Activated CD4-positive, CD25-positive, alpha-beta regulatory T cell treated with anti-CD3 and anti-CD28 coated beads, Interleukin-2, amount 50 U/mL, for 24 hours (primary cell): ENCODE measurements at regions not wholly inside any gene's neighbourhood (a gene's known extent, or its start where the extent isn't known, plus 50 kb on each side); places are given as distances from the start of the nearest gene placed in this dataset.
"Not testable (repeated sequence)": the region's sequence is repeated elsewhere in the genome, so short reads cannot be mapped to it uniquely, and the experiment has no call there.

ENCODE experiments used
- ATAC-seq, 2 donors: fragments of 150-1000 bp; cut with Tn5 transposase; one replicate each; pipeline ENCODE4 v1.10.0; 2021; ENCODE audit warnings: mild to moderate bottlenecking in 1 of 2, moderate library complexity in 1 of 2

DNA sequence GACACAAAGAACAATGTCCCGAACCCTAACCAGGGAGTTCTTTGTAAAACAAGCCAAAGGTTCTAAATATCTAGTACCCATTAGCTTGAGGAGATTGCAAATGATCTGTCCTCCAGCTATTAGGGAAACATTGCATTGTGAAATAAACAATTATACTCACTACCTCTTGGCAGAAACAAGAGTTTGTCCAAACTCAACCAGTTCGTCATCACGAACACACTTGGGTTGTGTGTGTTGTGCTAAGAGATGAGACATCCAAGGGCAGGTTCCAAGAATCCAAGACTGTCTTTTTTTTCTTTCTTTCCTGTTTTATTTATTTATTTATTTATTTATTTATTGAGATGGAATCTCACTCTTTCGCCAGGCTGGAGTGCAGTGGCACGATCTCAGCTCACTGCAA, 793.1 kb upstream of the AUTS2 start:
- no peak for ATAC-seq

DNA sequence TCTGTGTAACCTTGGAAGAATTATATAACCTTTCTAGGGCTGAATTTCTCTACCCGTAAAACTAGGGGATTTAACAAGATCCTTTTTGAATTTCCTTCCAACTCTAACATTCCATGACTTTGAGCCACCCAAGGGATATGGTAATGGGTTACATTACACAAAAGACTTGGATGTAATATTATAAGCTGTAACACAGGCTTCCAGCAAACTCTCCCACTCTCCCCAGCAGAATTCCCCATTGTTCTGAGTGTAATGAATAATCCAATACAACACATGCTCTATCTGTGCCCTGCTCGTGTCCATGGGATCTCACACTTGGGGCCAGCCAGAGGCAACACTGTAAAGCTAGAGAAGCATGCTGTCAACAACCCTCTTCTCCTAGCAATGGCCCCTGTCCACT, 790.6 kb upstream of the AUTS2 start:
- ATAC-seq: no peak

DNA sequence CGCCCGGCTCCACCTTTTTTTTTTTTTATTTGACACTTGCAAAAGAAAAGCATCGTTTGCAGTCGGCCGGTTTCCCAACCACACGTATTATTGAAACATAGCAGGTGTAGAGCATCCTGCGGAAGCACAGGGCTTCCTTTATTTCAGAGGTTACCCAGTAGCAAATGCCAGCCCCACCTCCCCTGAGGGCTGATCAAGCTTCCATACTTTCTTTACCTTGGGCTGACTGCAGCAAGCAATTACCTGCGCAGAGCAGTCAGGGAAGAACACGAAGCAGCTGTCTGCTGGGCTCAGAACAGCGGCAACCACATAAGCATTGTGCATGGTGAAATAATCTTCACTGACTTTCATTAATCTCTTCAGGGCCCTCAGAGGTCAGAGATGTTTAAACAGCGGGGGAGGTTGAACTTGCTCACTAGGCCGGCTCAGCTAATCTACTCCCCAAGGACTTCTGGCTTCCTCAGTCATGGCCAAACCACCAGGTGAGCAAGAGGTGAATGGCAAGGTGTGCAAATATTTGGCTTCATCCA, 784.7 kb upstream of the AUTS2 start:
- ATAC-seq: no peak

DNA sequence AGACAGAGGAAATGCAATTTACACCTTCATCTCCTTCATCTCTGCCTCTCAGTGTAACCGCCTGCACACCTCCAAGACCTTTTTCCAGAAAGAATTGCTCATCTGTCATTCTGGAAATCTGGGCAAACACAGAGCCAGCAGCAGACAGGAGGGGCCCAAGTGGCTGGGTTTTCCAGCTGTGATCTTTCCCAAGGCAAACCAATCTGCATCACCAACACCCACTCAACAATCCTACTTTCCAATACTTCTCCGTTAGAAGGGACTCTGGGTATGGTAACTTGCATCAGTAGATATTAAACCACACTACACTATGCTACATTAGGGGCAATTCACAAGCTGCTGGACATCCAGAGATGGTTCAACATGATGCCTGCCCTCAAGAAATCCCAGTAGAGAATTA, 781.8 kb upstream of the AUTS2 start:
- ATAC-seq: no peak

DNA sequence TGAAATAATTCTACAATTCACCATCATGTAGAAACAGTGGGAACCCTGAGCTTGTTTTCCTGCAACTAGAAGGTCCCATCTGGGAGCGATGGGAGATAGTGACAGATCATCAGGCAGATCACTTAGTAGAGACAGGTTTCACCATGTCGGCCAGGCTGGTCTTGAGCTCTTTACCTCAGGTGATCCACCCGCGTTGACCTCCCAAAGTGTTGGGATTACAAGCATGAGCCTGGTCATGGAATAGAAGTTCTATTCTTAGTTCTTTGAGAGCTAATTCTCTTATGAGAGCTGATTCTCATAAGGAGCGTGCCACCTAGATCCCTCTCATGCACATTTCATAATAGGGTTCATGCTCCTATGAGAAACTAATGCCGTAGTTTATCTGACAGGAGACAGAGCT, 778.0 kb upstream of the AUTS2 start:
- ATAC-seq: no peak

DNA sequence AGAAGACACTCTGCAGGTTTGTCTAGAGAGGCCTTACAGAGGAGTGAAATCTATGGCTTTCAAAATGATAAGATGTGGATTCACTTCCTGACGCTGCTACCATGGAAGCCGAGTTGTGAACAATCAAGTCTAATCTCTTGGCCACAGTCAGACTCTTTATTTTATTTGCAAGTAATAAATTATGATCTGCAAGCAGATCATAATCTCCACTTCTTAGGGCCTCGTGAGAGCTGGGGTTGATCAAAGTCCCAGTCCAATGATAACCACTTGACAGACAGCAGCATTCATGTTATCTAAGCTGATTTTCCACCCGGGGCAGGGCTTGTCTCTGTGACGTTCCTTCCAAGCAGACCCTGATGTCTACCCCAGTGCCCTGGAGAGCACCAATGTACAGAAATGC, 776.4 kb upstream of the AUTS2 start:
- no peak for ATAC-seq

DNA sequence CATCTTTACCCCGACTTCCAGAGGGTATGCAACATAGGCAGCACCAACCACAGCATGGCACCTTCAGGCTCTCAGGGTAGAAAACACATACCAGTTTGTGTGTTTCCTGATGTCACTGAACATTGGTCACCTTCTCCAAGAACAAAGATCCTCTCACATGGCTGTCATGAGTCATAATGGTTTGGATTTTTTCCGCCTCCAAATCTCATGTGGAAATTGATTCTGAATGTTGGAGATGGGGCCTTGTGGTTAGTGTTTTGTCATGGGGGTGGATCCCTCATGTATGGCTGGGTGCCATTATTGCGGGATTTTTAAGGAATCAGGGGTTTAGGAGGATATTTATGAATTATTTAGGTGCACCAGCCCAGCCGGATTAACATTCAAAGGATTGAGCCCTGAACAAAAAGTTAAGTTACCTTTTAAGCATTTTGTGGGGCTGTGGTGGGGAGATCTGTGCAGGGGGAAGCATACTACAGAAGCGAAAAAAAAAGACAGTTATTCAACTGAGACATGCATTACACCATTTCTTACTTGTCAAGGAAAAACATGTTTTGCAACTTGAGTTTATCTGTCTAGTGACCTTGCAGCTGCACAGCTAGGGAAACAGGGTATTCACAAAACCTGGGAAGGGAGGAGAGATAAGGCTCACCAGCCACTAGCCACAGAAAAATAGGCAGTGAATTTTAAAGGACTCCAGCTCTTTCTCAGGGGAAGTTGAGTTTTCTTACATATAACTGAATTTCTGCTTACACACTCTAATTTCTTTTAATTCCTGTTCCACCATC, 774.1 kb upstream of the AUTS2 start:
- no peak for ATAC-seq

DNA sequence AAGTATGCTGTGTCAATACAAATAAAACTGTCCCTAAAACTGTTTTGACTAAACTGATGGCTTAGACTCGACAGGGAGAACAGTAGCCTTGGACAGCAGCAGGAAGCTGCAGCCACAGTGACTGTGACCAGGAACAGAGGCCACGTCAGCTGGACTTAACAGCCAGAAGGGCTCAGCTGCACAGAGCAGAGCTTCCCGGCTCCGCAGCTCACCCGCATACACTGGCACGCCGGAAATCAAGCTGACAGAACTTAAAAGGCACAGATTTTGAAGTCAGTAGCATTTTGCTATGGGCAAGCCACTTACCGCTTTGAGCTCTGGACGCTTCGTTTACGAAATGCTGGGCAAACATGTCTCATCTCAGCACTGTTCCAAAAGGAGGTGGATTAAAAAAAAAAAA, 769.7 kb upstream of the AUTS2 start:
- no peak for ATAC-seq

DNA sequence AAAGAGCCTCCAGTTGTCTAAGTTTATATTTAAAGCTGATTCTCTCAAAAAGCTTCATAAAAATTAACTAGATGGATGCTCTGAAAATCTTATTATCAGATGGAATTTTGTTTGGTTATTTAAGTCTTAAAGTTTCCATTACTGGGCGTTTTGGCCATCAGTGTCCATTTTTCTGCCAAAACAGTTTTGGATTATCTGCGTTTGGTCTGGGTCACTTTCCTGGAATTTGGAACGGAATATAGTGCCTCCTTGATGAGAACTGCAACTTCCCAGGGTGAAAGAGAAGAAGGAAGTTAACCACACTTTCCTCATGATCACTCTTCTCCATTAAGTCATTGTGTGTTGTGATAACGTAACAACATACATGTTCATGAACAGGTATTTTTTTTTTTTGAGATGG, 764.9 kb upstream of the AUTS2 start:
- ATAC-seq: no peak

DNA sequence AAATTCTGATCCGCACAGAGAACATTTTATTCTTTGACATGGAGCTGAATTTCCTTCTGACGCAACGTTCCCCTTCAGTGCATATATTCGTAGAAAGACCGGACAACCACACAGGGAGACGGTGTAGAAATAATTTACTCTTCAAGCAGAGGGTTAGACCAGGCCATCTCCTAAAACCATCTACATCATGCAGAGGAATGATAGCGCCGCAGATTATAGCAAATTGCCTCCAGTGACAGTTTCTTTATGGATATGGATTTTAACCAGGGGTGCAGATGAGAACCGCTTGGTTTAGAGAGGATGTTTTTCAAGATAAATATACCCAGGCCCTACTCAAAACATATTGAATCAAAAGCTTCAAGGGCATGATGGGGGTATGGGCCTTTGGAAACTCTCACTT, 759.3 kb upstream of the AUTS2 start:
- no peak for ATAC-seq

DNA sequence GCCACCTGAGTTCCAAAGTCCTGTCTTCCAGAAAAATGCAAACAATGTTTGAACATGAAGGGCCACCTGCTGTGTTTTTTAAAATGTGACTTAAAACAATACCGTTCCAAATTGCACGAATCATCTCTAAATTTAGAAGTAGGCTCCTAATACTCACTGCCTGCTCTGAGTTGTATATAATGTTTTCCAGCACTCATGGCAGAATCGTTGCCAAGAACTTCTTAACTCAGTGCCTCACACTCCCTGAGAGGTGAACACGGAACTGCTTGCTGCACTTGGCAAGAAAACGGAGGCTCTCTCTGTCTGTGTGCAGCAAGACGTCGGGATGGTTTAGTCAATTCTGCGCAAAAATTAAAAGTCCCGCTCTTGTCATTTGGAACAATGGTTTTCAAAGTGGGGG, 757.3 kb upstream of the AUTS2 start:
- ATAC-seq: no peak

DNA sequence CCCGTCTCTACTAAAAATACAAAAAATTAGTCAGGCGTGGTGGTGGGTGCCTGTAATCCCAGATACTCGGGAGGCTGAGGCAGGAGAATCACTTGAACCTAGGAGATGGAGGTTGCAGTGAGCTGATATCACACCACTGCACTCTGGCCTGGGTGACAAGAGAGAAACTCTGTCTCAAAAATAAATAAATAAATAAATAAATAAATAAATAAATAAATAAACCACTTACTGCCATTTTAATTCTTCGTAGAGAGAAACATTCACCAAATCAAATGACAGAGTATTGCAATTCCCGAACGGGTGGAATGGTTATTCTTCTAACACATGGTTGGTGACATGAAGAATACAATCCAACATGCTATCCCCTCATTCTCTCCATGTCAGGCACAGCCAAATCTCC, 754.3 kb upstream of the AUTS2 start:
- not testable (repeated sequence) for ATAC-seq

DNA sequence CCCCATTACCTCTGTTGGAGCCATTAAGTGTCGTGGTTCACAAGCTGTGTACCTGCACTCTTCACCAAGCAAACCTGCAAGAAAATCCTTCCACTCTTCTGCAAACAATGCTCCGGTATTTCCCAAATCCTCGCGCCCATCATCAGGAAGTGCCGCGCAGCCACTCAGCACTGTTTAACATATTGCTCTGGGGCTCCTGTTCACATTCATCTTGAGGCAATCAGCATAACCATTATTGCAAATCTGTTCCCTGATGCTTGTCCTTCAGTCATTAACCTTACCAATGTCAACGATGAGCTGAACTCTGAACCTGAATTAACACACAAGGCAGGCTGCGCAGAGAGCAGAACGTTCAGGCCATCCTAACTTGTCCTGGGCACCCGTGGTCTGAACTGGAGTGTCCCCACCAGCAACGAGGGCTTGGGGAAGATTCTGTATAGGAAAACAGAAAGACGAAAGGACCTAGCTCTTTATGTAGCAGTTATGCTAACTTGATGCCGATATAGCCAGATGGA, 751.4 kb upstream of the AUTS2 start:
- no peak for ATAC-seq

DNA sequence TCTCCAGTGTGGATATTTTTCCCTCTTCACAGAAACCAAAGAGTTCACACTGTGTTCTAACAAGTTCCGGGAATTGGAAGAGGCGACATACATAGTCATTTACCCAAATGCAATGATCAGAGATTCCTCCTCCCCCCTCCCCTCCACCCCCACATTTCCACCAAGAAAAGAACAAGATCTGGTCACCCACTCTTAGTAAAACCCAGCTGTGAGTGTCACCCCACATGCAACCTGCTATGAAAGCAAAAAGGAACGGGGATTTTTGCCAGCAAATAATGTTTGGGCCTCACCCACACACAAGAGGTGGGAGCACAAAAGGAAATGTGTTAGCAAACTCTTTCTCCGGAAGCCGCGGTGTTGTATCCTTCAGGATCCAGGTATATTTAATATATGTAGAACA, 745.0 kb upstream of the AUTS2 start:
- no peak for ATAC-seq

DNA sequence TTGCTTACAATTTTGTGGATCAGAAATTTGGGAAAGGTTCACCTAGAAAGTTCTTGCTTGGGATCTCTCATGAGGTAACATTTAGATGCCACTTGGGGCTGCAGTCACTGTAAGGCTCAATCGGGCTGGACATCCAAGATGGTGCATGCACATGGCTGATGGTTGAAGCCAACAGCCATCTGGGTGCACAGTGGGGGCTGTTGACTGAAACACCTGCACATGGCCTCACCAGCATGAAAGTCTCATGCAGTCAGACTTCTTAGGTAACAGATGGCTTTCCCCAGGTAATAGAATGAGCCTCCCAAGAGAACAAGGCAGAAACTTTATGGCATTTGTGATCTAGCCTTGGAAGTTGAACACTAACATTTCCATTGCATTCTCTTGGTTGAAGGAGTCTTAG, 740.7 kb upstream of the AUTS2 start:
- ATAC-seq: no peak

DNA sequence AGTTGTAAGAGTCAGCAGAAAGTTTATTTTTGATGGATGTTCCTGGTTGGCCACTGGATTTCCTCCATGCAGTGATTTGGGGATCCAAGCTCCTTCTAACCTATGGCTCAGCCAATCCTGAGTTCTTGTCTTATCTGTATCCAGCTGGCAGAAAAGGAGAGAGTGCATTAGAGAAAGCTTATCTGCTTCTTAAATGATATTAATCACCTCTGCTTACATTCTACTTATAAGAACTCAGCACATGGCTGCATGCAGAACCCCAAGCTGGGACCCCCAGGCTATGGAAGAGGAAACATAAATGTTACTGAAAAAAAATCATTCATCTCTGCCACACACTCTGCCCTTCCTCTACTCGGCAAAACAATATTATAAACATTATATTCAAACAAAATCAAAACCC, 739.8 kb upstream of the AUTS2 start:
- no peak for ATAC-seq

DNA sequence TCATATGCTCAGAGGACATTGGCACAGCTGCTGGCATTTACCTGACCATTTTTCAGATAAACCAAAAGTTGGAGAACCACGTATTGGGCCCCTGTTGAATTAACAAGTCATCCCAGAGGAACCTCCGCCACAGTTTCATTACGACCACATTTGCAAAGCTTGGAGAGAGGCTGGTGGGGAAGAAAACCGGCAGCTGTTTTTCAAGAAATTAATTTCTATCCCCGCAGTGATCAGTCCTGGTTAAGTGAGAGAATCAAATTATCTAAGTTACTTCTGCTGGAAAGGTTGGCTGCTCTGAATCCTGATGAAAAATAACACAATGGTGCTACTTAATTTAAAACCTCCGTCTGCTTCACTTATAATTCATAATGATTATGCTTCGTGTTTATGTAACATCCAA, 737.1 kb upstream of the AUTS2 start:
- no peak for ATAC-seq

DNA sequence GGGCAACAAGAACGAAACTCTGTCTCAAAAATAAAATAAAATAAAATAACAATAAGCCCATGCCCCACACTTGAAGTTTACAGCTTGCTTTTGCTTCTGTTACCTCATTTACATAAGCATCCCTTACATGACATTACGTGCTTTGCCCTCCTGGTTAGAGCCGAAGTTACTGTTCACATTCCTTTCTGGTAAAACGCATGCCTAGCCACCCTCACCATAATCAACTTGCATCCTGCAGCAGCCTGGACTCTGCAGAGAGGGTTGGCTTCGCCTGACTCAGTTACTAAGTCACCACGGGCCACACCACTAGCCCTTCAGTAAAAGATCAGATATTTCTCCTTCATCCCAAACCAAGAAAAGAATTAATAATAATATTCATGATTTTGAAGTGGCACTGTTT, 736.0 kb upstream of the AUTS2 start:
- ATAC-seq: no peak

DNA sequence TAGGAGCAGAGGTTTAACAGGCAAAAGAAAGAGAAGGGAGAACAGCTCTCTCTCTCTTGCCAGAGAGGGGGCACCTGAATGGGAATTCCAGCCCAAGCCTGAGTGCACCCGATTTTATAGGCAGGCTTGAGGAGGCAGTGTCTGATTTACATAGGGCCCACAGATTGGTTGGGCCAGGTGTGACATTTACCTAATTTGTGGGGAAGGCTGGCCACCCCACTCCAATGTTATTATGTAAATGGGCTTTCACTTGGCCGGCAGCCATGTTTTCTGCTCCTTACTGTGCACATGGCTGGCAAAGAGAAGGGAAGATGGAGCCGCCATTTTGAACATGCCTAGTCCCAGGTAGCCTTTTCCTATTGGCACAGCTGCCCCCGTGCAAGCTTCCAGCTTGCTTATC, 735.5 kb upstream of the AUTS2 start:
- no peak for ATAC-seq

DNA sequence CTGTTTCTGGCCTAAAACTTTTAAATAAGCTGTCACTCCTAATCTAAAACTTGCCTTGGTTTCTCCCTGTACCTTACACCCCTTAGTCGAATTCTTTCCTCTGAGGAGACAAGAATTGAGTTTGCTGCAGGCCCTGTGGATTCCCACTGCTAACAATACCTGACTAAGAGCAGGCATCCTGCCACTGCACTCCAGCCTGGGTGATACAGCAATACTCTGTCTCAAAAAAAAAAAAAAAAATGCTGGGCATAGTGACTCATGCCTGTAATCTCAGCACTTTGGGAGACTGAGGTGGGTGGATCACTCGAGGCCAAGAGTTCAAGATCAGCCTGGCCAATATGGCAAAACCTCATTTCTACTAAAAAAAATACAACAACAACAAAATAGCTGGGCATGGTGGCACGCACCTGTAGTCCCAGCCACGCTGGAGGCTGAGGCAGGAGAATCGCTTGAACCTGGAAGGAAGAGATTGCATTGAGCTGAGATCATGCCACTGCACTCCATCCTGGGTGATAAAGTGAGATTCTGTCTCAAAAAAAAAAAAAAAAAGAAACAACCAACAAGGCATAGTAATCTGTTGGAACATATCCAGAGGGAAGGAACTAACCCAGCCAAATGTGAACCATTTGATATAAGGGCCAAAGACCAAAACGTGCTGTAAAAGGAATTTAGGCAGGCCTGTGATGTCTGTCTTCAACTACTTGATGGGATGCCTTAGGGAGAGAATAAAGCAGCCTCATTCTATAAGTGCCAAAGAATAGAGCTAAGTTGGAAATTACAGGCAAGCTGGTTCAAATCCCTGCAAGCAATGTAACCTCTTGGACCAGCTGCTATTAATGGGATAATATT, 732.7 kb upstream of the AUTS2 start:
- no peak for ATAC-seq

DNA sequence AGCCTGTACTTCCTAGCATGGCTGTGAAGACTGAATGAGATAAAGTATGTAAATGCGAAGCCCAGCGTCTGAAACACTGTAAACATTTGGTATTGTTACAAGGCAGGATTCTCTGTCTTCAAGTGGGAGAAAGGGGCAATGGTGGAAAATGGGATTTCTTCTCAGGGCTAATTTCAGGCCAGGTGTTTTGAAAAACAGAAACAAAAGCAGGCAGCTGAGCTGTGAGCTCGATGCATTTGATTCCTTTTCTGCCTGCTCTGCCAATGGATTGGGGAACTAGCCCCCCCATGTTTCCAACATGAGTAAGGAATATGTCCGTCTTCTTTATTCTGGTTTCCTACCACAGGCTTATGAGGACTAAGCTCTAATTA, 732.1 kb upstream of the AUTS2 start:
- no peak for ATAC-seq

DNA sequence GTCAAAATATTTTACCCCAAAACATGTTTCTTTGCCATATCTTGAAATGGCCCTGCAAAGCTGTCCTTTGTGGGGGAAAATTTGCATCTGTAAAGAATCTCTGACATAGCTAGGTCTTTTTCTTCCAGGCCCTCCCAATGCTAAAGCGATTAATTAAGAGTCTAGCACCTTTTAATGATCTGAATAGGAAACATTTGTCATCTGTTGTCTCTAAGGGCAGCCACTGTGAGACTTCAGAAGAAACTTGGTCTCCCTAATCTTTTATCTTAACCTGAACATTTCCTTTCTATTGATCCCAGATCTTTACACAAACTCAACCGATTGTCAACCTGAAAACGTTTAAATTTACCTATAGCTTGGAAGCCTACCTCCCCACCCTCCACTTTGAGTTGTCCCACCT, 731.6 kb upstream of the AUTS2 start:
- ATAC-seq: not testable (repeated sequence)

DNA sequence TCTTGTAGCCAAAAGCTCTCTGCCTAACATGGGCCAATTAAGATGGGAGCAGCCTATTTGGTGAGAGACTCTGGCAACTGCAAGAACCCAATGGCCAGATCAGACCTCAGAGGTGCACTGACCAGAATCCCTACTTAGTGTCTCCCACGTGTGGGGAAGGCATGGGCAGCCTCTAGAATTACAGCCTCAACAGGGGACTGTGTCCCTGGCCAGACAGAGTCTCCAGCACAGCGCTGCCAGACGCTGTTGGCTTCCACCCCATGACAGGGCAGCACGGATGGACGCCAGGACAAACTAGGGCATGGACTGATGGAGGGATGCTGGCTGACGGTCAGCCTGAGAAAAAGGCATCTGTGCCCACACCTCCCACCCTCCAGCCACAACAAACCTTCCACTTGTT, 729.3 kb upstream of the AUTS2 start:
- no peak for ATAC-seq

DNA sequence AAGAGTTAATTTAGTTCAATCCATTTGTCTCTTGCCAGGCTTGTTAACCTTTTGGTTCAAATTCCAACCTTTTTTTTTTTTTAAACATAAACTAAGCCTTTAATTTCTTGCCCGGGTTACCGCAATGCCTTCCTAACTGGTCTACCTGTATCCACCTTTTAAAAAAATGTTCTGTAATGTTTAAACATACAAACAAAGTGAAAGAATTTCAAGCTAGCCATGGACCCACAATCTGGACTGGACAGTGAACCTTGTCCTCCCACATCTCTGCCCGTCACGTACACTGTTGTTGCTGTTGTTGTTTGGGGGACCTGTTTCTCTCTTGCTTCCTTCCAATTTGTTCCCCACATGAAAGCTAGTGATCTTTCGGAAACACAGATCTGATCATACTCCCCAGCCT, 724.7 kb upstream of the AUTS2 start:
- no peak for ATAC-seq
